OCI-LY1 (cell line): ENCODE measurements at regions not wholly inside any gene's neighbourhood (a gene's known extent, or its start where the extent isn't known, plus 50 kb on each side); places are given as distances from the start of the nearest gene placed in this dataset.

ENCODE experiments used
- CTCF ChIP-seq: fragments of 200-600 bp; sonication (generic), shearing (Covaris generic); IDR thresholded peaks from 2 replicates; pipeline ENCODE4 v1.5.1; 2017; ENCODE audit warnings: mild to moderate bottlenecking, antibody characterized with exemption, low read length, moderate library complexity, mixed read lengths
- EZH2 ChIP-seq: fragments of 200-600 bp; sonication (generic), shearing (Covaris generic); IDR thresholded peaks from 2 replicates; pipeline ENCODE4 v1.8.0; 2017; ENCODE audit warnings: borderline replicate concordance, mixed run types, mild to moderate bottlenecking, antibody characterized with exemption, low read length, moderate library complexity, mixed read lengths

- TF ChIP-seq CTCF: no peak
- no peak for TF ChIP-seq EZH2
Observed at GRCh38 chr13:65453982-65454381, 1776.2 kb downstream of the PCDH9 start.
